DOHH2 (cell line): ENCODE measurements at regions not wholly inside any gene's neighbourhood (a gene's known extent, or its start where the extent isn't known, plus 50 kb on each side); places are given as distances from the start of the nearest gene placed in this dataset.

Experiments
- H3F3A ChIP-seq: fragments of 200-600 bp; sonication (generic), shearing (Covaris generic); 2 replicates; pipeline ENCODE4 v1.6.0; 2016; ENCODE audit warnings: antibody characterized with exemption, mild to moderate bottlenecking; ENCODE audit not compliant: control insufficient read depth, insufficient read depth
- H3K27ac ChIP-seq: fragments of 200-600 bp; sonication (generic); 2 replicates; pipeline ENCODE4 v1.5.1; 2014; ENCODE audit warnings: low read depth, mild to moderate bottlenecking, low read length, moderate library complexity
- H3K27me3 ChIP-seq: fragments of 200-600 bp; sonication (generic); 2 replicates; pipeline ENCODE4 v1.6.1; 2014; ENCODE audit warnings: mild to moderate bottlenecking, low read length, mixed read lengths; ENCODE audit not compliant: control insufficient read depth
- H3K36me3 ChIP-seq: fragments of 200-600 bp; sonication (generic); 2 replicates; pipeline ENCODE4 v1.6.1; 2014; ENCODE audit warnings: mild to moderate bottlenecking, low read length, moderate library complexity, mixed read lengths; ENCODE audit not compliant: control insufficient read depth
- H3K4me1 ChIP-seq: fragments of 200-600 bp; sonication (generic); 2 replicates; pipeline ENCODE4 v1.6.1; 2014; ENCODE audit warnings: mild to moderate bottlenecking, low read length, mixed read lengths; ENCODE audit not compliant: control insufficient read depth
- H3K4me2 ChIP-seq: fragments of 200-600 bp; sonication (generic); 2 replicates; pipeline ENCODE4 v1.6.0; 2014; ENCODE audit warnings: mild to moderate bottlenecking, low read length, moderate library complexity
- H3K4me3 ChIP-seq: fragments of 200-600 bp; sonication (generic); 2 replicates; pipeline ENCODE4 v1.5.1; 2014; ENCODE audit warnings: mild to moderate bottlenecking, low read length, mixed read lengths
- H3K79me2 ChIP-seq: fragments of 200-600 bp; sonication (generic); 2 replicates; pipeline ENCODE4 v1.6.1; 2014; ENCODE audit warnings: mild to moderate bottlenecking, low read length, mixed read lengths; ENCODE audit not compliant: control insufficient read depth
- H3K9me2 ChIP-seq: fragments of 200-600 bp; sonication (generic); replicated peaks from 2 replicates; pipeline ENCODE4 v1.6.1; 2014; ENCODE audit warnings: mild to moderate bottlenecking, low read length, mixed read lengths; ENCODE audit not compliant: control insufficient read depth
- H3K9me3 ChIP-seq: fragments of 200-600 bp; sonication (generic); 2 replicates; pipeline ENCODE4 v1.6.1; 2014; ENCODE audit warnings: antibody characterized with exemption, low read length, mixed read lengths; ENCODE audit not compliant: control insufficient read depth, insufficient read depth
- H4K20me1 ChIP-seq: fragments of 200-600 bp; sonication (generic); 2 replicates; pipeline ENCODE4 v1.6.0; 2014; ENCODE audit warnings: low read depth, mild to moderate bottlenecking, antibody characterized with exemption, low read length, moderate library complexity; ENCODE audit not compliant: control insufficient read depth, insufficient read depth
- EZH2phosphoT487 ChIP-seq: fragments of 200-600 bp; sonication (generic); IDR thresholded peaks from 2 replicates; pipeline ENCODE4 v1.6.1; 2017; ENCODE audit warnings: borderline replicate concordance, mild to moderate bottlenecking, antibody characterized with exemption, low read length, moderate library complexity, mixed read lengths
- TF ChIP-seq, protein P1 (sequence below): fragments of 200-600 bp; sonication (generic); IDR thresholded peaks from one replicate; pipeline ENCODE4 v1.5.1; 2014; ENCODE audit warnings: antibody characterized with exemption, mild to moderate bottlenecking, low read depth, low read length; ENCODE audit not compliant: poor library complexity, severe bottlenecking

- Histone ChIP-seq H3K27ac (no peak overlapping the region), H3K4me1 (no peaks in the 10 kb centered on the region), H3K36me3 (no peaks in the 10 kb centered on the region), H3K4me3 (no peak overlapping the region), H3K79me2 (no peaks in the 10 kb centered on the region), H4K20me1 (no peaks in the 10 kb centered on the region), H3K4me2 (no peak overlapping the region), H3K9me3 (no peaks in the 10 kb centered on the region), H3F3A (no peaks in the 10 kb centered on the region), H3K27me3 (no peaks in the 10 kb centered on the region), H3K9me2 (no peaks in the 10 kb centered on the region)
- TF ChIP-seq, protein P1, sequence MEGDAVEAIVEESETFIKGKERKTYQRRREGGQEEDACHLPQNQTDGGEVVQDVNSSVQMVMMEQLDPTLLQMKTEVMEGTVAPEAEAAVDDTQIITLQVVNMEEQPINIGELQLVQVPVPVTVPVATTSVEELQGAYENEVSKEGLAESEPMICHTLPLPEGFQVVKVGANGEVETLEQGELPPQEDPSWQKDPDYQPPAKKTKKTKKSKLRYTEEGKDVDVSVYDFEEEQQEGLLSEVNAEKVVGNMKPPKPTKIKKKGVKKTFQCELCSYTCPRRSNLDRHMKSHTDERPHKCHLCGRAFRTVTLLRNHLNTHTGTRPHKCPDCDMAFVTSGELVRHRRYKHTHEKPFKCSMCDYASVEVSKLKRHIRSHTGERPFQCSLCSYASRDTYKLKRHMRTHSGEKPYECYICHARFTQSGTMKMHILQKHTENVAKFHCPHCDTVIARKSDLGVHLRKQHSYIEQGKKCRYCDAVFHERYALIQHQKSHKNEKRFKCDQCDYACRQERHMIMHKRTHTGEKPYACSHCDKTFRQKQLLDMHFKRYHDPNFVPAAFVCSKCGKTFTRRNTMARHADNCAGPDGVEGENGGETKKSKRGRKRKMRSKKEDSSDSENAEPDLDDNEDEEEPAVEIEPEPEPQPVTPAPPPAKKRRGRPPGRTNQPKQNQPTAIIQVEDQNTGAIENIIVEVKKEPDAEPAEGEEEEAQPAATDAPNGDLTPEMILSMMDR: no peak
- no peak for TF ChIP-seq EZH2phosphoT487
Observed at GRCh38 chr10:36479073-36479472, 646.3 kb upstream of the ANKRD30A start.

GRCh38 chr10:36476399-36476798 is 649.0 kb upstream of the ANKRD30A start:
- no peaks in the 10 kb centered on the region for H3K9me3 ChIP-seq
- H3K27me3 ChIP-seq: no peaks in the 10 kb centered on the region
- H3K36me3 ChIP-seq: no peaks in the 10 kb centered on the region
- no peaks in the 10 kb centered on the region for H3K4me1 ChIP-seq
- H3K9me2 ChIP-seq: no peaks in the 10 kb centered on the region
- no peak for TF ChIP-seq EZH2phosphoT487
- TF ChIP-seq, protein P1: no peak
- no peaks in the 10 kb centered on the region for H4K20me1 ChIP-seq
- no peaks in the 10 kb centered on the region for H3F3A ChIP-seq
- no peak overlapping the region for H3K4me3 ChIP-seq
- no peak overlapping the region for H3K4me2 ChIP-seq
- no peak overlapping the region for H3K27ac ChIP-seq
- H3K79me2 ChIP-seq: no peaks in the 10 kb centered on the region

GRCh38 chr10:36475746-36476145 is 649.7 kb upstream of the ANKRD30A start:
- H3K4me3 ChIP-seq: no peak overlapping the region
- TF ChIP-seq, protein P1: no peak
- TF ChIP-seq EZH2phosphoT487: no peak
- no peaks in the 10 kb centered on the region for H3F3A ChIP-seq
- H3K4me2 ChIP-seq: no peak overlapping the region
- H3K79me2 ChIP-seq: no peaks in the 10 kb centered on the region
- no peaks in the 10 kb centered on the region for H3K36me3 ChIP-seq
- no peaks in the 10 kb centered on the region for H3K9me2 ChIP-seq
- no peaks in the 10 kb centered on the region for H3K4me1 ChIP-seq
- H3K27ac ChIP-seq: no peak overlapping the region
- H3K9me3 ChIP-seq: no peaks in the 10 kb centered on the region
- H3K27me3 ChIP-seq: no peaks in the 10 kb centered on the region
- no peaks in the 10 kb centered on the region for H4K20me1 ChIP-seq

- TF ChIP-seq, protein P1: no peak
- TF ChIP-seq EZH2phosphoT487: no peak
- H3K4me3 ChIP-seq: no peak overlapping the region
- no peaks in the 10 kb centered on the region for H3K79me2 ChIP-seq
- H3K4me1 ChIP-seq: no peaks in the 10 kb centered on the region
- no peak overlapping the region for H3K4me2 ChIP-seq
- no peaks in the 10 kb centered on the region for H3K27me3 ChIP-seq
- H3K9me2 ChIP-seq: no peaks in the 10 kb centered on the region
- H3K36me3 ChIP-seq: no peaks in the 10 kb centered on the region
- H4K20me1 ChIP-seq: no peaks in the 10 kb centered on the region
- H3K9me3 ChIP-seq: no peaks in the 10 kb centered on the region
- no peak overlapping the region for H3K27ac ChIP-seq
- H3F3A ChIP-seq: no peaks in the 10 kb centered on the region
Observed at GRCh38 chr10:36474456-36474855, 650.9 kb upstream of the ANKRD30A start.
